Stimulated activated CD8-positive, alpha-beta memory T cell treated with anti-CD3 and anti-CD28 coated beads, Interleukin-12 subunit alpha, Interleukin-12 subunit beta, amount 100 ng/mL, for 24 hours (primary cell): ENCODE measurements at regions not wholly inside any gene's neighbourhood (a gene's known extent, or its start where the extent isn't known, plus 50 kb on each side); places are given as distances from the start of the nearest gene placed in this dataset.

ENCODE experiments used
- DNase-seq: peaks from one replicate; pipeline ENCODE4 v3.0.0-alpha.2; 2020; ENCODE audit errors: extremely low read depth

- no peak for DNase-seq
Measured at GRCh38 chr7:22586786-22587140, 86.8 kb upstream of the STEAP1B start.

GRCh38 chr7:22586101-22586785, 86.3 kb upstream of the STEAP1B start:
- DNase-seq: no peak

GRCh38 chr7:22584179-22584578, 84.2 kb upstream of the STEAP1B start:
- no peak for DNase-seq

GRCh38 chr7:22582863-22583622, 83.1 kb upstream of the STEAP1B start:
- no peak for DNase-seq

- no peak for DNase-seq
Measured at GRCh38 chr7:22581099-22581498, 81.1 kb upstream of the STEAP1B start.

GRCh38 chr7:22579961-22580360, 80.0 kb upstream of the STEAP1B start:
- DNase-seq: no peak

- DNase-seq: no peak
Measured at GRCh38 chr7:22578007-22578733, 78.2 kb upstream of the STEAP1B start.

- DNase-seq: no peak
Measured at GRCh38 chr7:22577470-22578001, 77.5 kb upstream of the STEAP1B start.

GRCh38 chr7:22576612-22577469, 76.9 kb upstream of the STEAP1B start:
- DNase-seq: no peak

- DNase-seq: no peak
Measured at GRCh38 chr7:22574754-22575520, 74.9 kb upstream of the STEAP1B start.

- DNase-seq: no peak
Measured at GRCh38 chr7:22572937-22573336, 72.9 kb upstream of the STEAP1B start.

- DNase-seq: no peak
Measured at GRCh38 chr7:22572292-22572691, 72.3 kb upstream of the STEAP1B start.

GRCh38 chr7:22571766-22572165, 71.8 kb upstream of the STEAP1B start:
- no peak for DNase-seq

GRCh38 chr7:22569586-22570321, 69.8 kb upstream of the STEAP1B start:
- DNase-seq: no peak

GRCh38 chr7:22566592-22566991, 66.6 kb upstream of the STEAP1B start:
- DNase-seq: no peak

GRCh38 chr7:22566176-22566575, 66.2 kb upstream of the STEAP1B start:
- DNase-seq: no peak

GRCh38 chr7:22565315-22565811, 65.4 kb upstream of the STEAP1B start:
- no peak for DNase-seq

- no peak for DNase-seq
Measured at GRCh38 chr7:22564511-22565045, 64.6 kb upstream of the STEAP1B start.

GRCh38 chr7:22563621-22564241, 63.7 kb upstream of the STEAP1B start:
- no peak for DNase-seq
